CD4-positive, alpha-beta T cell treated with Interleukin-6 at 100 ng/mL for 8 hours (primary cell): ENCODE measurements at regions not wholly inside any gene's neighbourhood (a gene's known extent, or its start where the extent isn't known, plus 50 kb on each side); places are given as distances from the start of the nearest gene placed in this dataset.

Experiments used
- DNase-seq: peaks from one replicate; pipeline ENCODE4 v3.0.0-alpha.2; 2020; ENCODE audit warnings: mixed read lengths, low spot score

DNA sequence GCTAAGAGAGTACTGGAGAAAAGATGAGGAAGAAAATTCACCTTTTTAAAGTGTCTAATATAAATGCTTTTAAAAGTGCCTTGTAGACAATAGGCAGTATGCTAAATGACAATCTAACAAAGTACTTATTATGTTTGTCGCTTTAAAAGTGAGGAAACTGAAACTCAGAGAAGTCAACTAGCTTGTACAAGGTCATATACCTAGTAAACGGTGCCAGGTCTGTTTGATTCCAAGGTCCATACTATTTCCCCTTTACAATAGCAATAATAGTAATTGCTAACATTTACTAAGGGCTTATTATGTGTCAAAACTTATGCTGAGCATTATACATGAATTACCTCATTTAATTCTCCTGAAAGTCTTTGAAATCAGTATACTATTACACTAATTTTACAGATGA, 328.6 kb upstream of the SLC24A2 start:
- DNase-seq: no peak

DNA sequence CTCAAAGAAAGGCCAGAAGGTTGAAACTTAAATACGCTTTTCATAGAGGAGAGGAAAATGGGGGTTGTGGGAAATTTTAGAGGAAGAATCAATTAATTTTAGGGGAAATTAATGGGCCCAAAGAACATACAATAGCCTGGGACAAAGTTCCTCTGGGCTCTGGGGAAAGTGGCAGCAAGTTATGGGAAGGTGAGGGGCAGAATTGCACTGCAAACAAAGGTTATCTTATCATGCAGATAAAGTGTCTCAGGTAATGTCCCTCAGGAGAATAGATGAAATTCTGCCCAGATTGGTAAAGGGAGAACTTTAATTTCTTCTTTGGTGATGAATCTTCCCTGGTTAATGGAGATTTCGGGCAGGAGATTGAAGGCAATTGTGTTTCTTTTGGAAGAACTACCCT, 326.1 kb upstream of the SLC24A2 start:
- DNase-seq: no peak

DNA sequence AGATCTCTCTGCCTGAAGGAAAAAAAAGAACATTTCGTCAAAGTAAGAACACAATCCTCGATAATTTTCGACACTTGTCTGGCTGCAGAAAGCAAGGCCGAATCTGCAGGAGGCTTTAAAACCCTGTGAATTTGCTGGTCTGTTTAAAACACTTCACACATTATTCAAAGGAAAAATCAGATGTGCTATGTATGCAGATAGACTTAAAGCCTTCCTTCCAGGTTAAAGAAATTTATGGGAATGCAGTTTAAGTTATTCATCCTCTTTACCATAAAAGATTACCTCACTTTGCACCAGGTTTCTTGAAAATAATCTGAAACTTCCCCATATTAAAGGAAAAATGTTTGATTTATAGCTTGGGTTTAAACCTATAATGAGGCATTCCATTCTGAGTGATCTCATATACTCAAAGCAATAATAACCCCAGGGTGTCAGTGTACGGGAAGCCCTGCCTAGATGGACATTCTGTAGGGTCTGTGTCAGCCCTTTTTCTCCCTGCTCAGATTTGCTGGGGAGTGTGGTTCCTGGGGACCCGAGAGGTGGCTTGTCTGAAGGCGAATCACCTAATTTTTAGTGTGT, 323.5 kb upstream of the SLC24A2 start:
- no peak for DNase-seq

DNA sequence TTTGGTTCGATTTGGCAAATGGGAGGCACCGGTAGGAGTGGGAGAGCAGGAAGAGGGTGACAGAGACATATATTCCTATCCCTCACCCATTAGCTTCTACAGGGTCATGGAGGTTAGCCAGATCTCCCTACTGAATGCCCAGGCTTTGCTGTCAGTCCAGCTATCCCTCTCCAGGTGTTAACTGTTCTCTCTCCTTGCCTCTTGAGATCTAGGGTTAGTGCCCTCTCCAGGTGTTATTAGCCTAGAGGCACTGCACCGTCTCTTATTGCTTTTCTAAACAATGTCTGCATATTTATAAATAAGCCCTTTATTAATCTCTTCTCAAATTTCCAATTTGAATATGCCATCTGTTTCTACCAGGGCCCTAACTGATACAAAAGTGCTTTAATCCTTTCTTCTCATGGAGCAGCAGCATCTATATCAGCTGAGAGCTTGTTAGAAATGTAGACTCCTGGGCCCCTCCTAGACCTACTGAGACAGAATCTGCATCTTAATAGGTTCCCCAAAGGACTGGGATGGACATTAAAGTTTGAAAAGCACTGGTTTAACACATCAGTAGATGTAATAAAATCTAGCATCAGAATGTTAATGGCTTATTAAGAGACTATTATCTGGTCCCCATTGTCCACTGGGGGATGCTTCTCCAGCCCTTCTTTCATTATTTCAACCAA, 322.5 kb upstream of the SLC24A2 start:
- no peak for DNase-seq

DNA sequence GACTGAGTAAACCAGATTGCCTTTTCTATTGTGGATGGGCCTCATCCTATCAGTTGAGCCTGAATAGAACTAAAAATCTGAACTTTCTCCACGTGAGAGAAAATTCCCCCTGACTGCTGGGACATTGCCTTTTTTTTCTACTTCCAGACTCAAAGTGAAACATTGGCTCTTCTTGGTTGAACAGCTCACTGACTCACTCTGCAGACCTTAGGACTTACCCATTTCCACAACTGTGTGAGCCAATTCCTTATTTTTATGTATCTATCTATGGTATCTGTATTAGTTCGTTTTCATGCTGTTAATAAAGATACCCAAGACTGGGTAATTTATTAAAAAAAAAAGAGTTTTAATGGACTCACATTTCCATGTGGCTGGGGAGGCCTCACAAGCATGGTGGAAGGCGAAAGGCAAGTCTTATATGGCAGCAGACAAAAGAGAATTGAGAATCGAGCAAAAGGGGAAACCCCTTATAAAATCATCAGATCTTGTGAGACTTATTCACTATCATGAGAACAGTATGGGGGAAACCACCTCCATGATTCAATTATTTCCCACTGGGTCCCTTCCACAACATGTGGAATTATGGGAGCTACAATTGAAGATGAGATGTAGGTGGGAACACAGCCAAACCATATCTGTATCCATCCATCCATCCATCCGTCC, 306.7 kb upstream of the SLC24A2 start:
- no peak for DNase-seq

DNA sequence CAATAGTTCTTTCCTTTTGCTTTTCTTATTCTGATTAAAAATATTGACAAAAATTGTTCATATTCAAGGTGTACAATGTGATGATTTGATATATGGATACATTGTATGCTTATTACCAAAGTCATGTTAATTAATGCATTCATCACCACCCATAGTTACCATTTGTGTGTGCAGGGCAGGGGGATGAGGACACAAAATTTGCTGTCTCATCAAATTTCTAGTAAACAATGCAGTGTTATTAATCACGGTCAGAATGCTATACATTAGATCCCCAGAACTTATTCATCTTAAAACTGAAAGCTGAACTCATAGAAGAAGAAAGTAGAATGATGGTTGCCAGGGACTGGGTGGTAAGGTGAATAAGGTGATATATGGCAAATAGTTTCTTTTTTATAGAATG, 303.7 kb upstream of the SLC24A2 start:
- DNase-seq: no peak

DNA sequence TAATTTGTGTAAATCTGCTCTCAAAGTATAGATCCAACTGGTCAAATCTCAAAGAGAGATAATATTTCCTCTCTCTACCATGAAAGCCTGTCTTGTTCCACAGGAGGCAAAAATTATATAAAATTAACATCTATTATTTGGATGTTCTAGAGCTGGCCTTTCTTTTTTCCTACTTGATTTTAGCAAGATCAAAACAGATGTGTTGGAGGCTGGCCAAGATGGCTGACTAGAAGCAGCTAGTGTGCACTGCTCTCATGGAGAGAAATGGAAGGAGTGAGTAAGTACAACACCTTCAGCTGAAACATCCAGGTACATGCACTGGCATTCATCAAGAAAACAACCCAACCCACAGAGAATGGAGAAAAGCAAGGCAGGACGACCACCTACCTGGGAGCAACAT, 298.6 kb upstream of the SLC24A2 start:
- DNase-seq: no peak

DNA sequence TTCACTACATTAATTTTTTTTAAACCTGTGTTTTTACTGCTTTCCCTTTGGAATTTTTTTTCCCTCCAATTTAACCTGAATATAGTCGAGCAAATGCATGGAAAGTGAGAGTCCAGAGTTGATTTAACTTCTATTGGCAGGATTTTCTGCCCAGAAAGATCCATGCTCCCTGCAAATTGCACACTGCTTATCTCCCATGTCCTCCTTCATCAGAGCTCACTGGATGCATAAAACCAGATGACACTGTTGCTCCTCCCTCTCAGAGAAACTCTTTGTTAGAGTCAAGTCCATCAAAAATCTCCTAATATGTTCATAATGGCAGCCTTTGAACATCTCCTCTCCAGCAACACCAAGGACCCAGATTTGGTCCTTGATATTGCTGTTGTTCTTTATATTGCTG, 297.0 kb upstream of the SLC24A2 start:
- DNase-seq: no peak

DNA sequence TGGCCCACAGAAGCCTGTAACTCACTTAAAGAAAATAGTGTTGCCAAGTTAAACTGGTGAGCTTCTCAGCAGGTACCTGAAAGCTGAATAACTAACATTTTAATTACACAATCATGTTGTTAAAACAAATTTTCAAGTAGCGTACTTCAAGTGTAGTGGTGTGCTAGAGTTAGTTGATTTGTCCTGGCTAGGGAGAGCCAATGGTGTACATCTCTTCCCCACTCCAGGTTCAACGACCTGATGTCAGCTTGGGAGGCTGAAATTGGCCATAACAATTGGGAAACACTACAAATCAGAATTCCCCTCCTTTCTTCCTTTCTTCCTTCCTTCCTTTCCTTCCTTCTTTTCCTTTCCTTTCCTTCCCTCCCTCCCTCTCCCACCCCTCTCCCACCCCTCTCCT, 295.3 kb upstream of the SLC24A2 start:
- DNase-seq: no peak

DNA sequence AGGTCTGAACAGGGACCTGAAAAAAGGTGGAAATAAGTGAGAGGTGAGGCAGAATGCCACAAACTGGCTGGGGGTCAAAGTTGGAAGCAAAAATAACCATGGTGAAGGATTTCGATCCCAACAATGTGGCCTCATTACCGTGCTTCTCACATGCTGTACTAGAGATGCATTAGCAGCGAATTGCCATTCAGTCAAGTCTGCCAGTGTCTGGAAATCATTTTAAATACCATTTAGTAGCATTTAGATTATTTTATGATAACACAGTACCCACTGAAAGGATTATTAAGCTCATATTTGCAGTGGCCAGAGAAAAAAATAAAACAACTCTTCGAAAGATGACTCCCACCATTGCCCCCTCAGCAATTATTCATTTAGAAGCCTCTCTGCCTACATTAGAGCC, 294.6 kb upstream of the SLC24A2 start:
- no peak for DNase-seq

DNA sequence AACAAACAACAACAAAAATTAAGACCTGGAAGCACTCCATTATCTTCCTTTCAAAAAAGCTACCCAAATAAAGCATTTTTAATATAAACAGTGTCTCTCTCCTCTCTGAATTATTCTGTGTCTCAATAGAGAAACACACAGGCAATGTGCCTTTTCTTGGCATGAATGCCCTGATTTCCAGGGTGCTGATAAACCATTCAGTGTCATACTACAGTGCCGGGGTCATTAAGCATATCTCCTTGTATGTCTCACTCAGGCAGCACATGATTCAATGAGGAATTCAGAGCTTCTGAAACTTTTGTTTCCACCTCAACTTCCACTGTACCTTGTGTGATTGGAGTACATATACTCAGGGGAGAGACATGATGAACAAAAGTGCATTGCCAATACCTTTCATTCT, 294.0 kb upstream of the SLC24A2 start:
- no peak for DNase-seq

DNA sequence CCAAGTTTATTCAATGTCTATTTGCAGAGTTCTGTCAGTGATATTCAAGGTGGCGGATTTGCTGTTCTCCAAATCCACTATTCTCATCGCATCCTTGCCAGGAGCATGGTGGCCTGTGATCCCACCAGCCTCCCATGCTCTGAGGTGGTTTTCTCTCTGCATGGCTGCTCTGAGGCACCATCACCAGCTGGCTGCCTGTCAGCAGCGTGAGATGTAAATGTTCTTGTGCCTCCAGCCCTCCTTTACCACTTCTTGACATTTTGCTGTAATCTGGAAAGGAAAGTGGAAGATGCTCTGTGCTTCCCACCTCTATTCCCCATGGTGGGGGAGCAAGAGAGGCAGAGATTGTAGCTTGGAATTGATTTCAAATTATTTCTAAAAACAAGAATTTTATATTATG, 293.6 kb upstream of the SLC24A2 start:
- no peak for DNase-seq

DNA sequence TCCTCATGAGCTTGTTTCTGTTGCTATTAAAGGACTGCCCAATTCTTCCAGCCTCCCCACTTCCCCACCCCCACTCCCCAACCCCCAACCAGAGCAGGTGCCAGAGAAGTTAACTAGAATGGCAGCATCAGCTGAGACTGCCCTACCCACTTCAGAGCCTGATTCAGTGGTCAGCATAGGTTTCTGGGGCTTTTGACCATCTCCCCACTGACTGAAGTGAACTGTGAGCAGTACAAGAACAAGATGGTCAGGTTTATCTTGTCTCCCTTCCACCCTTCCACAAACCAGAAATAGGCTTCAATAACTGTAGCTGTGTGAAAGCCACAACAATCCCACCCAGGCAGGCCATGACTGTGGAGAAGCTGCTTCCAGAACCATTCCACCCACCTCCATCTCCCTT, 289.4 kb upstream of the SLC24A2 start:
- no peak for DNase-seq

DNA sequence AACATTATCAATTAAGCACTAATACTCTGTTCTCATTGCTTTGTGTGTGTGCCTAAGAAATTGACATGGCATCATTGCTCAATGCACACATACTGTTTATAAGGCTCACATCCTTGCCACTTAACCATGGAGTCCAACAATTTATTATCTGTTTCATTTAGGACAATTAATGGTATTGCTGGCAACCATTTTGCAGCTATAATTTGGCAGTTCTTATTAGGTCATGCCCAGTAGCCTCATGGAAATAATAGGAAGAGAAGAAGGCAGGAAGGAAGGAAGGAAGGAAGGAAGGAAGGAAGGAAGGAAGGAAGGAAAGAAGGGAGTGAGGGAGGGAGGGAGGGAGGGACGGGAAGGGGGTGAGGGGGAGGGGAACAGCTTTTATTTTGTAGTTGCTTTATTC, 285.5 kb upstream of the SLC24A2 start:
- DNase-seq: no peak

DNA sequence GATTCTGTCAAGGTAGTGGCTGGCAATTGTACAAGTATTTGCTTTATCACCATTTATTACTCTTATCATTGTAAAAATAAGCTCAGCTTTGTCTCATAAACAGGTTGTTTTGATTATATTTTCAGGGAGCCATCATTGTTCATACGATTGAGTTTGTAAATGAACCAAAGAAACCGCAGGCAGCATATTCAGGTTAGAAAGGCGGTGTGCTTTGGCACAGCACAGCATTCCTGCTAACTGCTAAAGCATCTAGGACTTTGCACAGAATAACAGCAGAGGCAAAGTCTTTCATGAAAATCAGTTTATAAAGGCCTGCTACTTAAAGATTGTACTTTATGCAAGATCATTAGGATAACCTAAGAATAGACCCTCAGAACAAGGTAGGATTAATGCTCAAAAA, 281.5 kb upstream of the SLC24A2 start:
- DNase-seq: no peak

DNA sequence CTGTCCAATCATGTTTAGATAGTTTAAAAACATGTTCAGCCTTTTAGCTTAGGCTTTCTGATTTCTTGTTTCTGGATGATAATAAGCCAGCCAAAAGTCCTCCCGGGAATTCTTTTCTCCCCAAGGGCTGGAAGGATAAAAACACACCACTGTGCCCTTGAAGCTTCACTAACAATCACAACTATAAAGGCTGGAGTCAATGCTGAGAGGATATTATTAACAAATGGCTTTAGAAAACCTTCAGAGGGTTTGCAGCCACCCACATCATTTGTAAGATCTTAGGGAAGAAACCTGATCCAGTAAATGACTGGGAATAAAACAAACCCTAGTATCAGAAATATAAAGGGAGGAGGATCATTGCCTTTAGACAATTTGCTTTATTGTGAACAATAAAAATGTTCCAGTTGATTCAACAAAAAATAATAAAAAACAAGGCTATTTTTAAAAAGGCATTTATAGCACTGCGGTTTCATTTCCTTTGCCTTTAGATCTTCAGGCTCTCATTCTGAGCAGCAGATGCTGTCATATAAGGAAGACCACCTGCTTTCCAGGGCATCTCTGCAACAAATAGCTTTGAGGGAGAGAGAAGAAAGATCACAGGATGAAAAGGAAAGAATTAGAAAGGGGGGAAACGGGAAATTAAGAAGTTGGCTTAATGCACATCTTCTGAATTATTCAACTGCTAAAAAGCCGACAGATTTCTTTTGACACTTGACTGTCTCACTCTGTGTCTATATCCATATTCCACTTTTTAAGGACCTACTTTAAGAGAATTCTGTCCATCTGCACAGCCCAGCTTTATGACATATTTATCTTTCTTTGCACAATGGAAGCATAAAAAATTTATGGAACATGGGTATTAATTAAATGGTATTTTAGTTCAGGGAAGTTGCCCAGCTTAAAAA, 277.2 kb upstream of the SLC24A2 start:
- no peak for DNase-seq

DNA sequence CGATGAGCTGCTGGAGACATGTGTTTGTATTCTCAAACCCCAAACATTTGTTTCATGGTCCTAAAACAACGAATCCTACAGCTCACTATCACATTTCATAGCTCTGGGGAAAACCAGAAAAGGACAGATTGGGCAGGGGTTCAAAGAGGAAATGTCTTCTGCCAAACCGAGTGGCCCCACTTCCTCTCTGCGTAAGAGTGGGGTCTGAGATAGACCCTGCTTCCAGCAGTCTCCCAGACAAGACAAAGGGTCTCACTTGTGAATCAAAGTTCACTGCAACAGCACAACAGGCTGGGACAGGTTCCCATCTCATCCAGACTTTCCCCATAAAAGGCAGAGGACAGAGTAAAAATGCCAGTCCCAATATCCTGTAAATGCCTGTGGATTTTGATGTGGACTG, 276.2 kb upstream of the SLC24A2 start:
- DNase-seq: no peak

DNA sequence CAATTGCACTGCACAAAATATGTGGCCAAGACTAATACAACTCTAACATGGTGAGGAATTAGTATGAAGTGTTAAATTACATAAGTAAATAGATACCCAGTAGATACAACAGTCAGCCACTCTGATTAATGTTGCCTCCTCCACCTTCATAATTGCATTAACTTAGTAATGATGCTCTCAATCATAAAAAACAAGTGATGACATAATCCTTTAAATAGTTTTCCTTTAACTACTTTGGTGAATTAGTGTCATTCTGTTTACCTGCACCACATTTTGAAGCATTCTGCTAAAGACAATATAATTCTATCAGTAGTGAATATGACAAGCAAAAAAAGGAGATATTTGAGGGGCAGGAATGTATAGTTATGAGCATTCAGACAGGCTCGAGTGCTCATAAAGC, 265.9 kb upstream of the SLC24A2 start:
- no peak for DNase-seq

DNA sequence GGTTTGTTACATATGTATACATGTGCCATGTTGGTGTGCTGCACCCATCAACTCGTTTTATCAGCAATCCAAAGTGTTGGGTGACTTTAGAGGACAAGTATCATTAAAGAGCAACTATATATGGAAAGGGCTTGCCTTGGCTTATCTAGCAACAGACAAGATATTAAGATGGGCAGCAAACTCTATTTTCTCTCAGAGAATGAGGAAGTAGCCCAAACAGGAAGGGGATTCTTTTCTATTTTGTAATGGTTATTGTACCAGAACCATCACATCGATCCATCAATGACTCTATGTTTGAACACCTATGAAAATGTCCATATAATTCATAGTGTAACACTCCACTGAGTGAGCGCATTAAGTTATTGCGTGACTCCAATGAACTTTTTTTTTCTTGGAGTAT, 260.1 kb upstream of the SLC24A2 start:
- DNase-seq: no peak

DNA sequence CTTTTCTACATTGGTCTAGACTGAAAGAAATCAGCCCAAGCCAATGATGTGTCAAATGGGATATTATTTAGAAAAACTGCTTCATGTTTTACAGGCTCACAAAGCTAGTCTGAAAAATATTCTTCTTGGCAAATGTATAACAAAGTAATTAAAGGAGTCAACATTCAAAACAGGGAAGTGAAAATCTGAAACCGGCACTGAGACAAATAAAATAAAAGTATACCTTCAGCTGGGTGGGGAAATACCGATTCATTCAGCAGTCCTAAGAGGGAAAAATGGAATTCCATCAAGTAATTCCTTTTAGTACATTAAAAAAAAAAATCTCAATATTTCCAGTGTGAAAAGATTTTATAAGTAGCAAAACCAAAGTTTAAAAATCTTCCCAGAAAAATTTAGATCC, 259.6 kb upstream of the SLC24A2 start:
- DNase-seq: no peak

DNA sequence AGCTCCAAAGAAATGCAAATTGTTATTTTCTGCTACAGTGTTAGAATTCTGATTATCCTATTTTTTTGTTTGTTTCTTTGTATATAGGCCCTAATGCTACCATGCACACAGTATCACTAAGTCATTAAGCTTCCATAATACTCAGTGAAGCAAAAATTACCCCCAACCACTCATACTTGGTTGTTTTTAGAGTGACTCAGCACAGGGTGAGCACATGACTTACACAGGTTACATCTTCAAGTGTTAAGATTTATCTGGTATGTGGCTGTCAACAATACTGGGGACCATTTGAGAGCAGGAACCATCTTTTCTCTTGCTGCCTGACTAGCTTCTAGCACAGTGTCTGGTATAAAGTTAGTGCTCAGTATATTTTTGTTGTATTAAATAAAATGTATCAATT, 255.8 kb upstream of the SLC24A2 start:
- no peak for DNase-seq

DNA sequence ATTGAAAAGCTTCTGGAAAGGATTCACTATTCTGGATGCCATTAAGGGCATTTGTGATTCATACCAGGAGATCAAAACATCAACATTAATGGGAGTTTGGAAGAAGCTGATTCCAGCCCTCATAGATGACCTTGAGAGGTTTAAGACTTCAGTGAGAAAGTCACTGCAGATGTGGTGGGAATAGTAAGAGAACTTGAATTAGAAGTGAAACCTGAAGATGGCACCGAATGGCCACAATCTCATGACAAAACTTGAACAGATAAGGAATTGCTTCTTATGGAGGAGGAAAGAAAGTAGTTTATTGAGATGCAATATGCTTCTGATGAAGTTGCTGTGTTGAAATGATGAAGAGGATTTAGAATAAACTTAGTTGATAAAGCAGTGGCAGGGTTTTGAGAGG, 254.6 kb upstream of the SLC24A2 start:
- no peak for DNase-seq

DNA sequence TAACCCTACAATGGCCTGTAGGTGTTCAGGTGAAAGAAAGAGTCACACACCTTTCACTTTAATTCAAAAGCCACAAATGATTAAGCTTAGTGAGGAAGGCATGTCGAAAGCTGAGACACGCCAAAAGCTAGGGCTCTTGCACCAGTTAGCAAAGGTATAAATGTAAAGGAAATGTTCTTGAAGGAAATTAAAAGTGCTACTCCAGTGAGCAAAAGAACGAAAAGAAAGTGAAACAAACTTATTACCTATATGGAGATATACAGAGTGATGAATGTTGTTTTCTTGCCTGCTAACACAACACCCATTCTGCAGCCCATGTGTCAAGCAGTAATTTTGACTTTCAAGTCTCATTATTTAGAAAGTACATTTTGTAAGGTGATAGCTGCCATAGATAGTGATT, 254.2 kb upstream of the SLC24A2 start:
- DNase-seq: peak; percentile 19
